A673 (cell line): ENCODE measurements at regions not wholly inside any gene's neighbourhood (a gene's known extent, or its start where the extent isn't known, plus 50 kb on each side); places are given as distances from the start of the nearest gene placed in this dataset.

Experiments used
- BruUV-seq: library from RNA; stranded (reverse); fragments of 400-500 nt; replicated peaks from 2 replicates; lab custom pipeline; 2021; lab: Mats Ljungman, UMichigan
- CTCF ChIA-PET: fragments of 300-600 bp; sonication (Branson Sonifier 250); formaldehyde crosslinking; loops from one replicate; lab custom pipeline; 2022; ENCODE audit warnings: antibody characterized with exemption; lab: Charles Lee
- POLR2A ChIA-PET: fragments of 300-600 bp; sonication (Branson Sonifier 250); formaldehyde crosslinking; loops from one replicate; lab custom pipeline; 2022; ENCODE audit warnings: antibody characterized with exemption; ENCODE audit not compliant: low non-redundant PET; lab: Charles Lee
- DNase-seq: peaks from one replicate; pipeline ENCODE4 v3.0.0-alpha.2; 2015; ENCODE audit warnings: low spot score
- H3K27ac ChIP-seq: fragments of 200-600 bp; sonication (generic); 2 replicates; pipeline ENCODE4 v1.5.1; 2016; ENCODE audit warnings: mixed run types, low read depth, mild to moderate bottlenecking, mixed read lengths, antibody characterized with exemption, low read length; ENCODE audit not compliant: poor library complexity, severe bottlenecking
- H3K27me3 ChIP-seq: fragments of 200-600 bp; sonication (generic); replicated peaks from 2 replicates; pipeline ENCODE4 v1.6.1; 2017; ENCODE audit warnings: mixed run types, low read depth, mild to moderate bottlenecking, mixed read lengths, antibody characterized with exemption, low read length; ENCODE audit not compliant: insufficient read depth, poor library complexity
- H3K36me3 ChIP-seq: fragments of 200-600 bp; sonication (generic); 2 replicates; pipeline ENCODE4 v1.6.1; 2016; ENCODE audit warnings: mixed run types, mild to moderate bottlenecking, mixed read lengths, antibody characterized with exemption, low read length; ENCODE audit not compliant: insufficient read depth, poor library complexity, severe bottlenecking
- H3K4me1 ChIP-seq: fragments of 200-600 bp; sonication (generic); 2 replicates; pipeline ENCODE4 v1.6.1; 2017; ENCODE audit warnings: mixed run types, mild to moderate bottlenecking, mixed read lengths, antibody characterized with exemption, low read length; ENCODE audit not compliant: insufficient read depth, poor library complexity, severe bottlenecking
- H3K4me3 ChIP-seq: fragments of 200-600 bp; sonication (generic); 2 replicates; pipeline ENCODE4 v1.5.1; 2016; ENCODE audit warnings: low read depth, mixed run types, mild to moderate bottlenecking, mixed read lengths, low read length; ENCODE audit not compliant: poor library complexity, severe bottlenecking
- H3K9me3 ChIP-seq: fragments of 200-600 bp; sonication (generic); 2 replicates; pipeline ENCODE4 v1.6.1; 2016; ENCODE audit warnings: mixed run types, low read depth, mild to moderate bottlenecking, mixed read lengths, antibody characterized with exemption, low read length; ENCODE audit not compliant: poor library complexity, severe bottlenecking
- CTCF ChIP-seq: fragments of 300-800, 200-600 bp; sonication (generic); conservative IDR thresholded peaks from 2 replicates; pipeline ENCODE4 v1.5.1; 2017; ENCODE audit warnings: low read depth, mild to moderate bottlenecking, antibody characterized with exemption, low read length, moderate library complexity, mixed read lengths
- EZH2 ChIP-seq: fragments of 200-600 bp; sonication (generic); IDR thresholded peaks from 2 replicates; pipeline ENCODE4 v1.6.1; 2017; ENCODE audit warnings: borderline replicate concordance, low read depth, mild to moderate bottlenecking, mixed read lengths, antibody characterized with exemption, low read length; ENCODE audit not compliant: poor library complexity, severe bottlenecking
- intact Hi-C: fragments of 100-400 bp; cut with micrococcal nuclease; formaldehyde crosslinking; loops from one replicate; pipeline ENCODE4 v1.10.0; 2022; ENCODE audit not compliant: unreplicated experiment

- Histone ChIP-seq H3K4me3 (no peak overlapping the region), H3K9me3 (no peaks in the 10 kb centered on the region), H3K36me3 (no peaks in the 10 kb centered on the region), H3K27me3 (no peaks in the 10 kb centered on the region), H3K4me1 (peaks cover 14% of the 10 kb centered on the region), H3K27ac (no peak overlapping the region)
- no TSS peak for BruUV-seq
- ChIA-PET CTCF (no interaction called here), POLR2A (no interaction called here)
- TF ChIP-seq CTCF (no peak), EZH2 (no peak)
- intact Hi-C loops = no loop called here
- no peak for DNase-seq
Measured at GRCh38 chr2:204115137-204116056, 178.8 kb downstream of the ICOS start.

DNA sequence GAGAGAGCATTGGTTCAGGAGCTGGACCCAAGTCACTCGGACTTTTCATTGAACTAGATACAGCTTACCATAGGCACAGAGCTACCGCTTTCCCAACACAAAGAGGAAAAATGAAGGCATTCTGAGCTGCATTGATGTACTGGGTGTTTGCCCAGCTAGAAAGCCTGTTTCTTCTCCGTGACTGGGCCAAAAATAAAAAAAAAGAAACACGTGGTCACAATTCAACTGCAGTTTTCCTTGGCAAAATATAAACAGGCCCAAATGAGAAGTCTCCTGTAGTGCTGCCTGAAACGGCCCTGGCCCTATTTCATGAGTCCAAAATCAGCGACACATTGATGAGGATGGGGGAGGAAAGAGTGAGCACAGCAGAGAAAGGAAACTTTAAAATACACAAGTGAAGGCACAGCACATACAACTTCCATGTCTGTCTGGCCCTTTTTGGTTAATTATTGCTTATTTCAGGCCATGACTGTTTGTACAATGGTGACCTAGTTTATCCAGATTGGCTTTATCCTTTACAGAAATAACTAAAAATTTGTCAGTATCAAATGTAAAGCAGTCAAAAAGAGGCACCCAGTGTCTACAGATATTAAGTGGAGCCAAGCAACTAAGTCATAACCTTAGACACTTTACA, 179.7 kb downstream of the ICOS start:
- intact Hi-C loops = no loop called here
- H3K27me3 ChIP-seq = no peaks in the 10 kb centered on the region
- no peak for DNase-seq
- POLR2A ChIA-PET = no interaction called here
- no peaks in the 10 kb centered on the region for H3K9me3 ChIP-seq
- no peak overlapping the region for H3K4me3 ChIP-seq
- no peak for TF ChIP-seq CTCF
- no peak for TF ChIP-seq EZH2
- BruUV-seq = no TSS peak
- H3K4me1 ChIP-seq = peaks cover 9% of the 10 kb centered on the region
- CTCF ChIA-PET = no interaction called here
- H3K27ac ChIP-seq = no peak overlapping the region
- H3K36me3 ChIP-seq = no peaks in the 10 kb centered on the region

DNA sequence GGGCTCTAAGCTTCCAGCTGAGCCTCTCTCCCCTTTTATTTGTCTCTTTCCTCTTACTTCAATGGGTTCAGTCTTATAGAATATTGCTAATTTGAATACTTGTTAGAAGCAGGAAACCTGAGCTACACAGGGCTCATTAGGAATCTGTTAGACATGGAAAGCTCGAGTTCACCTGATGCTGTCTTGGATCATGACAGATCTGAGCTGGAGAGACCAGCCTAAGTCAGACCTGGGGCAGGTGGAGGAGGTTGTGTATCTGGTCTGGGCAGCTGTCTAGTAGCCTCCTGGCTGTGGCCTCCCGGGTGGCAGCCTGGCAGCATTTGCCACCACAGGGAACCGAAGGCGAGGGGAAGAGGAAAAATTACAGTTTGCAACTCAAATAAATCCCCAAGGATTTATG, 185.9 kb downstream of the ICOS start:
- TF ChIP-seq CTCF = no peak
- Histone ChIP-seq H3K4me1 (no peaks in the 10 kb centered on the region), H3K27me3 (no peaks in the 10 kb centered on the region), H3K27ac (no peak overlapping the region), H3K4me3 (no peak overlapping the region), H3K36me3 (no peaks in the 10 kb centered on the region), H3K9me3 (no peaks in the 10 kb centered on the region)
- no TSS peak for BruUV-seq
- DNase-seq = no peak
- intact Hi-C loops = no loop called here
- ChIA-PET CTCF (no interaction called here), POLR2A (no interaction called here)
